ENCODE measurements at regions not wholly inside any gene's neighbourhood (a gene's known extent, or its start where the extent isn't known, plus 50 kb on each side); places are given as distances from the start of the nearest gene placed in this dataset.

- DNase-seq: no peak
Measured at GRCh38 chr18:73617981-73618380, 529.7 kb downstream of the FBXO15 start.

GRCh38 chr18:73615506-73615905 lies 532.1 kb downstream of the FBXO15 start:
- no peak for DNase-seq

GRCh38 chr18:73614812-73615211 lies 532.8 kb downstream of the FBXO15 start:
- DNase-seq: no peak

GRCh38 chr18:73613706-73614340 lies 533.8 kb downstream of the FBXO15 start:
- DNase-seq: no peak

- no peak for DNase-seq
Measured at GRCh38 chr18:73597832-73598615, 549.6 kb downstream of the FBXO15 start.

- DNase-seq: no peak
Measured at GRCh38 chr18:73594749-73595148, 552.9 kb downstream of the FBXO15 start.

GRCh38 chr18:73593207-73593606 lies 554.4 kb downstream of the FBXO15 start:
- DNase-seq: no peak

- DNase-seq: no peak
Measured at GRCh38 chr18:73590950-73591349, 556.7 kb downstream of the FBXO15 start.

- no peak for DNase-seq
Measured at GRCh38 chr18:73579698-73580097, 567.9 kb downstream of the FBXO15 start.

GRCh38 chr18:73577365-73577764 lies 570.3 kb downstream of the FBXO15 start:
- DNase-seq: no peak

- no peak for DNase-seq
Measured at GRCh38 chr18:73563901-73564472, 583.6 kb downstream of the FBXO15 start.

- no peak for DNase-seq
Measured at GRCh38 chr18:73563345-73563744, 584.3 kb downstream of the FBXO15 start.

- DNase-seq: no peak
Measured at GRCh38 chr18:73556904-73557303, 590.7 kb downstream of the FBXO15 start.

GRCh38 chr18:73552171-73552570 lies 595.5 kb downstream of the FBXO15 start:
- no peak for DNase-seq

GRCh38 chr18:73551211-73551610 lies 596.4 kb downstream of the FBXO15 start:
- no peak for DNase-seq

- DNase-seq: no peak
Measured at GRCh38 chr18:73549236-73549635, 598.4 kb downstream of the FBXO15 start.

- no peak for DNase-seq
Measured at GRCh38 chr18:73545472-73545871, 602.2 kb downstream of the FBXO15 start.

- no peak for DNase-seq
Measured at GRCh38 chr18:73544617-73545016, 603.0 kb downstream of the FBXO15 start.

- DNase-seq: no peak
Measured at GRCh38 chr18:73544032-73544431, 603.6 kb downstream of the FBXO15 start.

- no peak for DNase-seq
Measured at GRCh38 chr18:73535990-73536389, 611.6 kb downstream of the FBXO15 start.

- DNase-seq: no peak
Measured at GRCh38 chr18:73535189-73535588, 612.4 kb downstream of the FBXO15 start.

- no peak for DNase-seq
Measured at GRCh38 chr18:73531601-73532000, 616.0 kb downstream of the FBXO15 start.

GRCh38 chr18:73528066-73528465 lies 619.6 kb downstream of the FBXO15 start:
- DNase-seq: no peak

- no peak for DNase-seq
Measured at GRCh38 chr18:73520229-73520628, 627.4 kb downstream of the FBXO15 start.

Measured in hippocampal formation (tissue), 2 donors.